Sigmoid colon (tissue), 6 donors: ENCODE measurements at regions not wholly inside any gene's neighbourhood (a gene's known extent, or its start where the extent isn't known, plus 50 kb on each side); places are given as distances from the start of the nearest gene placed in this dataset.
"Not testable (repeated sequence)": the region's sequence is repeated elsewhere in the genome, so short reads cannot be mapped to it uniquely, and the experiment has no call there.

Experiments
- DNase-seq: peaks from one replicate; pipeline ENCODE4 v3.0.0-alpha.2; 2019
- H3K27ac ChIP-seq, 4 donors: fragments of 200-600 bp; sonication (generic); one replicate each; pipeline ENCODE4 v1.5.1; 2016 to 2019; ENCODE audit warnings: mild to moderate bottlenecking in 1 of 4
- H3K27me3 ChIP-seq, 3 donors: fragments of 200-600 bp; sonication (generic); one replicate each; pipeline ENCODE4 v1.5.1; 2019; ENCODE audit warnings: mild to moderate bottlenecking in 1 of 3
- H3K36me3 ChIP-seq, 4 donors: fragments of 200-600 bp; sonication (generic); one replicate each; pipeline ENCODE4 v1.5.1; 2016 to 2019
- H3K4me1 ChIP-seq, 4 donors: fragments of 200-600 bp; sonication (generic); one replicate each; pipeline ENCODE4 v1.5.1; 2017 to 2019
- H3K4me3 ChIP-seq, 4 donors: fragments of 200-600 bp; sonication (generic); one replicate each; pipeline ENCODE4 v1.5.1; 2017 to 2019; ENCODE audit warnings: mild to moderate bottlenecking in 2 of 4, moderate library complexity in 1 of 4
- H3K9me3 ChIP-seq, 4 donors: fragments of 200-600 bp in 3 of 4; sonication (generic) in 3 of 4; one replicate each; pipeline versions ENCODE4 v1.5.1 to v1.6.1; 2013 to 2019
- CTCF ChIP-seq, 4 experiments: fragments of 450-650 bp in 3 of 4; fragments of 200-600 bp in 1 of 4; IDR thresholded peaks; one replicate each; pipeline ENCODE4 v1.5.1; 2016 to 2019; ENCODE audit warnings: antibody characterized with exemption in 4 of 4, mild to moderate bottlenecking in 3 of 4, moderate library complexity in 2 of 4
- EP300 ChIP-seq, 4 donors: sonication (generic); formaldehyde crosslinking; IDR thresholded peaks; one replicate each; pipeline ENCODE4 v1.6.1; 2017; ENCODE audit warnings: antibody characterized with exemption in 4 of 4
- POLR2A ChIP-seq, 2 donors: fragments of 450-650 bp; IDR thresholded peaks; one replicate each; pipeline ENCODE4 v1.6.1; 2016; ENCODE audit warnings: antibody characterized with exemption in 2 of 2, mild to moderate bottlenecking in 2 of 2, moderate library complexity in 2 of 2
- POLR2AphosphoS5 ChIP-seq, 4 donors: sonication (generic); formaldehyde crosslinking; IDR thresholded peaks; one replicate each; pipeline ENCODE4 v1.6.1; 2017; ENCODE audit warnings: antibody characterized with exemption in 4 of 4
- WGBS, 2 donors: extraction: QIAGEN DNeasy Blood & Tissue Kit; methylation state at CpG; one replicate each; pipeline ENCODE4 v1.1.7; 2013; 5-methylcytosine and 5-hydroxymethylcytosine counted together
- intact Hi-C: fragments of 100-400 bp; cut with DNase I; formaldehyde crosslinking; loops from one replicate; pipeline ENCODE4 v1.15.1; 2023
- donor health status: healthy with polysubstance abuse.
- donor health status: healthy.

- Histone ChIP-seq H3K27me3 (no peaks in the 10 kb centered on the region), H3K4me1 (no peaks in the 10 kb centered on the region), H3K36me3 (no peaks in the 10 kb centered on the region), H3K9me3 (no peaks in the 10 kb centered on the region), H3K27ac (no peak overlapping the region), H3K4me3 (no peak overlapping the region)
- TF ChIP-seq CTCF (IDR thresholded peaks at IDR 0.05) = no peak
- no peak for TF ChIP-seq EP300 (IDR thresholded peaks at IDR 0.05)
- no peak for TF ChIP-seq POLR2A (IDR thresholded peaks at IDR 0.05)
- no peak for TF ChIP-seq POLR2AphosphoS5 (IDR thresholded peaks at IDR 0.05)
- intact Hi-C loops = no loop called here
- WGBS, 2 donors = 30 to 74% methylated on average over 2 of the region's 2 CpGs
- DNase-seq = no peak
These were observed 740.2 kb upstream of the NOVA1 start for GRCh38 chr14:27338012-27338411.

GRCh38 chr14:27363036-27363435 is 765.2 kb upstream of the NOVA1 start:
- H3K9me3 ChIP-seq, DNase-seq, intact Hi-C loops, H3K27ac ChIP-seq, H3K27me3 ChIP-seq, H3K36me3 ChIP-seq, H3K4me3 ChIP-seq, H3K4me1 ChIP-seq: not testable (repeated sequence)
- 78 to 82% methylated on average over 8 of the region's 8 CpGs for WGBS, 2 donors

- DNase-seq = no peak
- no peaks in the 10 kb centered on the region for H3K4me1 ChIP-seq
- H3K36me3 ChIP-seq = no peaks in the 10 kb centered on the region
- no peaks in the 10 kb centered on the region for H3K27me3 ChIP-seq
- no peak overlapping the region for H3K4me3 ChIP-seq
- TF ChIP-seq POLR2A (IDR thresholded peaks at IDR 0.05) (no peak), CTCF (IDR thresholded peaks at IDR 0.05) (no peak), POLR2AphosphoS5 (IDR thresholded peaks at IDR 0.05) (no peak), EP300 (IDR thresholded peaks at IDR 0.05) (no peak)
- no peak overlapping the region for H3K27ac ChIP-seq
- intact Hi-C loops = no loop called here
- H3K9me3 ChIP-seq = no peaks in the 10 kb centered on the region
- 80 to 86% methylated on average over 5 of the region's 5 CpGs for WGBS, 2 donors
These were observed 768.8 kb upstream of the NOVA1 start for GRCh38 chr14:27366596-27366995.

- DNase-seq = no peak
- H3K27ac ChIP-seq = no peak overlapping the region
- no peaks in the 10 kb centered on the region for H3K9me3 ChIP-seq
- no peak overlapping the region for H3K4me3 ChIP-seq
- 89 to 96% methylated on average over 1 of the region's 1 CpG for WGBS, 2 donors
- TF ChIP-seq POLR2A (IDR thresholded peaks at IDR 0.05) = no peak
- no peak for TF ChIP-seq POLR2AphosphoS5 (IDR thresholded peaks at IDR 0.05)
- intact Hi-C loops = no loop called here
- H3K36me3 ChIP-seq = no peaks in the 10 kb centered on the region
- no peaks in the 10 kb centered on the region for H3K4me1 ChIP-seq
- no peaks in the 10 kb centered on the region for H3K27me3 ChIP-seq
These were observed 769.5 kb upstream of the NOVA1 start for GRCh38 chr14:27367345-27367744.

GRCh38 chr14:27370074-27370473 is 772.2 kb upstream of the NOVA1 start:
- Histone ChIP-seq H3K36me3 (no peaks in the 10 kb centered on the region), H3K27me3 (no peaks in the 10 kb centered on the region), H3K9me3 (no peaks in the 10 kb centered on the region), H3K4me1 (no peaks in the 10 kb centered on the region), H3K4me3 (no peak overlapping the region), H3K27ac (no peak overlapping the region)
- intact Hi-C loops = no loop called here
- 91 to 93% methylated on average over 1 of the region's 1 CpG for WGBS, 2 donors
- DNase-seq = no peak
- TF ChIP-seq EP300 (IDR thresholded peaks at IDR 0.05) (no peak), CTCF (IDR thresholded peaks at IDR 0.05) (no peak), POLR2A (IDR thresholded peaks at IDR 0.05) (no peak), POLR2AphosphoS5 (IDR thresholded peaks at IDR 0.05) (no peak)

- DNase-seq = no peak
- no peaks in the 10 kb centered on the region for H3K36me3 ChIP-seq
- H3K27ac ChIP-seq = no peak overlapping the region
- no peak overlapping the region for H3K4me3 ChIP-seq
- intact Hi-C loops = no loop called here
- TF ChIP-seq POLR2AphosphoS5 (IDR thresholded peaks at IDR 0.05) = no peak
- no peak for TF ChIP-seq CTCF (IDR thresholded peaks at IDR 0.05)
- no peak for TF ChIP-seq POLR2A (IDR thresholded peaks at IDR 0.05)
- TF ChIP-seq EP300 (IDR thresholded peaks at IDR 0.05) = no peak
- H3K27me3 ChIP-seq = no peaks in the 10 kb centered on the region
- no peaks in the 10 kb centered on the region for H3K4me1 ChIP-seq
- no peaks in the 10 kb centered on the region for H3K9me3 ChIP-seq
These were observed 772.9 kb upstream of the NOVA1 start for GRCh38 chr14:27370775-27371174.
